ENCODE measurements at regions not wholly inside any gene's neighbourhood (a gene's known extent, or its start where the extent isn't known, plus 50 kb on each side); places are given as distances from the start of the nearest gene placed in this dataset.
"Not testable (repeated sequence)": the region's sequence is repeated elsewhere in the genome, so short reads cannot be mapped to it uniquely, and the experiment has no call there.

GRCh38 chr9:81072758-81073157, 616.6 kb downstream of the TLE1 start:
- no peak for DNase-seq (ENCODE audit: low spot score)
- intact Hi-C loops (cut with DNase I): no loop called here

- no peak for DNase-seq (ENCODE audit: low spot score)
- intact Hi-C loops (cut with DNase I): no loop called here
Measured at GRCh38 chr9:81071108-81071507, 618.2 kb downstream of the TLE1 start.

- intact Hi-C loops (cut with DNase I): no loop called here
- DNase-seq (ENCODE audit: low spot score): no peak
Measured at GRCh38 chr9:81070689-81071088, 618.7 kb downstream of the TLE1 start.

GRCh38 chr9:81069923-81070322, 619.4 kb downstream of the TLE1 start:
- intact Hi-C loops (cut with DNase I): no loop called here
- no peak for DNase-seq (ENCODE audit: low spot score)

- no peak for DNase-seq (ENCODE audit: low spot score)
- intact Hi-C loops (cut with DNase I): no loop called here
Measured at GRCh38 chr9:81069038-81069795, 620.1 kb downstream of the TLE1 start.

- intact Hi-C loops (cut with DNase I); DNase-seq (ENCODE audit: low spot score): not testable (repeated sequence)
Measured at GRCh38 chr9:81062995-81063394, 626.4 kb downstream of the TLE1 start.

- intact Hi-C loops (cut with DNase I): no loop called here
- DNase-seq (ENCODE audit: low spot score): no peak
Measured at GRCh38 chr9:81058782-81059181, 630.6 kb downstream of the TLE1 start.

GRCh38 chr9:81053298-81054025, 635.9 kb downstream of the TLE1 start:
- intact Hi-C loops (cut with DNase I): no loop called here
- no peak for DNase-seq (ENCODE audit: low spot score)

GRCh38 chr9:81052846-81053245, 636.5 kb downstream of the TLE1 start:
- intact Hi-C loops (cut with DNase I): no loop called here
- no peak for DNase-seq (ENCODE audit: low spot score)

- no peak for DNase-seq (ENCODE audit: low spot score)
- intact Hi-C loops (cut with DNase I): no loop called here
Measured at GRCh38 chr9:81047280-81047679, 642.1 kb downstream of the TLE1 start.

- intact Hi-C loops (cut with DNase I): no loop called here
- no peak for DNase-seq (ENCODE audit: low spot score)
Measured at GRCh38 chr9:81045658-81046057, 643.7 kb downstream of the TLE1 start.

GRCh38 chr9:81037889-81038288, 651.5 kb downstream of the TLE1 start:
- intact Hi-C loops (cut with DNase I): no loop called here
- DNase-seq (ENCODE audit: low spot score): no peak

GRCh38 chr9:81035601-81036000, 653.7 kb downstream of the TLE1 start:
- no peak for DNase-seq (ENCODE audit: low spot score)
- intact Hi-C loops (cut with DNase I): no loop called here

GRCh38 chr9:81035171-81035570, 654.2 kb downstream of the TLE1 start:
- DNase-seq (ENCODE audit: low spot score): no peak
- intact Hi-C loops (cut with DNase I): no loop called here

GRCh38 chr9:81032831-81033230, 656.5 kb downstream of the TLE1 start:
- intact Hi-C loops (cut with DNase I): no loop called here

GRCh38 chr9:81032030-81032572, 657.2 kb downstream of the TLE1 start:
- DNase-seq (ENCODE audit: low spot score): no peak
- intact Hi-C loops (cut with DNase I): no loop called here

More at GRCh38 chr9:81032831-81033230, 656.5 kb downstream of the TLE1 start:
- DNase-seq (ENCODE audit: low spot score): no peak

GRCh38 chr9:81031422-81032029, 657.8 kb downstream of the TLE1 start:
- intact Hi-C loops (cut with DNase I): no loop called here
- no peak for DNase-seq (ENCODE audit: low spot score)

GRCh38 chr9:81030027-81030426, 659.3 kb downstream of the TLE1 start:
- intact Hi-C loops (cut with DNase I): no loop called here
- DNase-seq (ENCODE audit: low spot score): no peak

GRCh38 chr9:81028504-81028903, 660.8 kb downstream of the TLE1 start:
- no peak for DNase-seq (ENCODE audit: low spot score)
- intact Hi-C loops (cut with DNase I): no loop called here

- intact Hi-C loops (cut with DNase I): no loop called here
- no peak for DNase-seq (ENCODE audit: low spot score)
Measured at GRCh38 chr9:81022177-81022576, 667.2 kb downstream of the TLE1 start.

Data from cardiac septum (tissue), 1 donor.